ENCODE measurements at regions not wholly inside any gene's neighbourhood (a gene's known extent, or its start where the extent isn't known, plus 50 kb on each side); places are given as distances from the start of the nearest gene placed in this dataset.

DNA sequence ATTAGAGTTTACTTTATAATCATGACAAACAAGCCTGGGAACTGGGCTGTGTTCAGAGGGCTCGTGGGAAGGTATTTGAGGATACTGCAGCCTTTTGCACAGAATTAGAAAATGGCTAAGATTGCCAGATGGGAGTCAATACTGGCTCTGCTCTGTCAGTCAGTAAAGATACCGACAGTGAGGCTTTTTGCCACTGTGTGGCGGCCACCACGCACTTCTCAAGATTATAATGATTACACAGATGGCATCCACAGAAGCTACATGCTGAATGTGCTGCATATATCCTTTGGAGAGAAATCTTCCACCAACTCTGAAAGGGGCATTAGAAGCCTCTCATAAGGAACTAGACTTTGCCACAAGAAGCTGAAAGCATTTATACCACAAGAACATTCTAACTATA lies 213.4 kb upstream of the PTBP2 start:
- H3K9me3 ChIP-seq (ENCODE audit: low read depth, low read length) = no peaks in the 10 kb centered on the region
- H3K27ac ChIP-seq = no peak overlapping the region
- no peak for TF ChIP-seq EZH2 (IDR thresholded peaks at IDR 0.05)
- no peak for TF ChIP-seq POLR2AphosphoS5 (IDR thresholded peaks at IDR 0.05; ENCODE audit: borderline replicate concordance, low read depth, low read length)
- TF ChIP-seq FOXP2 (optimal IDR thresholded peaks at IDR 0.05; ENCODE audit: control extremely low read depth, extremely low read length, insufficient read depth) = no peak
- no peak overlapping the region for H3K9ac ChIP-seq (ENCODE audit: insufficient read length)
- no peak for DNase-seq (ENCODE audit: low read depth, low spot score)
- no peak overlapping the region for H3K4me3 ChIP-seq
- H3K36me3 ChIP-seq (ENCODE audit: insufficient read depth, low read length) = no peaks in the 10 kb centered on the region

DNA sequence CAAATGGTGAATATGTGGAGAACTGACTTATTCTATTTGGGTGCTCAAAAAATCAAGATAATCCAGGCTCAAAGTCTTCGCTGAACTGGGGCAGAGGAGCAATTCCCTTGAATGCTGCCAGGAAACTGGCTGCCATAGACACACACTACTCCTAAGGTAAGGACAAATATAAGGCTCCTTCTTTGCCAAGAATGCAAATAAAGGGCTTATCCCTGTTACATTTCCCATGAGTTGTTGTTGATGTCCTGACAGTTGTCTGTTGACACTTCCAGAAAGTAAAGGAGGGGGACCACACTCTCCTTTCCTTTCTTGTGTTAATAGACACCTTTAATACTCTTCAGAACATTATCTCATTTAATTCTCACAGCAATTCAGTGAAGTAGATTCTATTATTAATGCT lies 212.2 kb upstream of the PTBP2 start:
- no peak overlapping the region for H3K4me3 ChIP-seq
- H3K9ac ChIP-seq (ENCODE audit: insufficient read length) = no peak overlapping the region
- H3K27ac ChIP-seq = no peak overlapping the region
- DNase-seq (ENCODE audit: low read depth, low spot score) = no peak
- no peaks in the 10 kb centered on the region for H3K36me3 ChIP-seq (ENCODE audit: insufficient read depth, low read length)
- H3K9me3 ChIP-seq (ENCODE audit: low read depth, low read length) = no peaks in the 10 kb centered on the region
- TF ChIP-seq FOXP2 (optimal IDR thresholded peaks at IDR 0.05; ENCODE audit: control extremely low read depth, extremely low read length, insufficient read depth) (no peak), POLR2AphosphoS5 (IDR thresholded peaks at IDR 0.05; ENCODE audit: borderline replicate concordance, low read depth, low read length) (no peak), EZH2 (IDR thresholded peaks at IDR 0.05) (no peak)

DNA sequence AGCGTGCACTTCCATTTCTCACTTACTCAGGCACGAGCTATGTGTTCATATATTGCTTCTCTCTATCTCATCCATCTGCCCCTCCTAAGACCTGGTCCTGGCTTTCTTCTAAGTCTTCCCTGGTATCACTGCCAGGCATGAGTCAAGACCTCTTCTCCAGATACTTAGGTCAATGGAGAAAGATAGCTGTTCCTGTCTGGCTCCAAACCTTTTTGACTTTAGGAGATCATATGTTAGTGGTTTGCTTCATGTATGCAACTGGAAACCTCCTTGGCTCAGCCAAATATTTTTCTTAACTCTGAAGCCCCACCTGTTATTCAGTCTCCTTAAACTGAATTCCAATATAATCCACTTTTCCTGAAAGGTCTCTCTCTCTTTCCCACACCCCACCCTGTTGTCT lies 211.6 kb upstream of the PTBP2 start:
- Histone ChIP-seq H3K9ac (ENCODE audit: insufficient read length) (no peak overlapping the region), H3K9me3 (ENCODE audit: low read depth, low read length) (no peaks in the 10 kb centered on the region), H3K4me3 (no peak overlapping the region), H3K36me3 (ENCODE audit: insufficient read depth, low read length) (no peaks in the 10 kb centered on the region), H3K27ac (no peak overlapping the region)
- DNase-seq (ENCODE audit: low read depth, low spot score) = no peak
- no peak for TF ChIP-seq EZH2 (IDR thresholded peaks at IDR 0.05)
- TF ChIP-seq POLR2AphosphoS5 (IDR thresholded peaks at IDR 0.05; ENCODE audit: borderline replicate concordance, low read depth, low read length) = no peak
- TF ChIP-seq FOXP2 (optimal IDR thresholded peaks at IDR 0.05; ENCODE audit: control extremely low read depth, extremely low read length, insufficient read depth) = no peak

DNA sequence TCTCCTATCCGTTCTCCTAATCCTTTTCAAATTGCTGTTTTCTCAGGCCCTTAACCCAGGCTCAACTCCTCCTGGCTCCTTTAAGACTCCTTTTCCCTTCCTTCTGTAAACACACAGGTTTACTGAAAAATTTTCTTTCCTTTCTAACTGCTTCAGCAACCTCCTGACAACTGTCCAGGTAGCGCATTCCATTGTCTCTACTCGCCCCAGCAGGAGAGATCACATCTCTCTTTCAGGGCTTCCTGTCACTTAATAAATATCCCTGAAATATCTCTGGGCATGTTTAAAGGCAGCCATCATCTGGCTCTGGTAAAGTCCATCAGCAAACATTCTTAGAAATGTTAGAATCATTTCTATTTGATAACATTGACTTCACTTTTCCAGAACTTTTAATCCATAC lies 211.2 kb upstream of the PTBP2 start:
- no peak for DNase-seq (ENCODE audit: low read depth, low spot score)
- Histone ChIP-seq H3K9me3 (ENCODE audit: low read depth, low read length) (no peaks in the 10 kb centered on the region), H3K9ac (ENCODE audit: insufficient read length) (no peak overlapping the region), H3K27ac (no peak overlapping the region), H3K36me3 (ENCODE audit: insufficient read depth, low read length) (no peaks in the 10 kb centered on the region), H3K4me3 (no peak overlapping the region)
- no peak for TF ChIP-seq EZH2 (IDR thresholded peaks at IDR 0.05)
- TF ChIP-seq POLR2AphosphoS5 (IDR thresholded peaks at IDR 0.05; ENCODE audit: borderline replicate concordance, low read depth, low read length) = no peak
- TF ChIP-seq FOXP2 (optimal IDR thresholded peaks at IDR 0.05; ENCODE audit: control extremely low read depth, extremely low read length, insufficient read depth) = no peak

DNA sequence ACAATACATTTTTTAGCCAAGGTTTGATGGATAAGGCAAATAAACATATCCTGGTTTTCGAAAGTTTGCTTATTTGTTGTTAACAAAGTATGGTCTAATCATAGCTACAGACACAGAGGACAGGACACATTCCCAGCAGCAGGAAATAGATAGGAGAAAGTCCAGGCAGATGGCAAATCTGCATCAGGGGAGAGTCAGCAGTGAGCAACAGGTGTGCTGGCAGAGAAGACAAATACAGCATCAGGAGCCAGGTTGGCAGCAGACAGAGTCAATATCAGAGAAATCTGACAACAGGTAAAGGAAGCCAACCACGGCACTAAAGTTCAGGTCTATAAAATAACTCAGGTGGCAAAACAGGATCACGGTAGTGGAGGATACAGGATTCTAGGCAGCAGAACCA lies 210.7 kb upstream of the PTBP2 start:
- H3K9ac ChIP-seq (ENCODE audit: insufficient read length) = no peak overlapping the region
- H3K27ac ChIP-seq = no peak overlapping the region
- no peak for DNase-seq (ENCODE audit: low read depth, low spot score)
- no peak overlapping the region for H3K4me3 ChIP-seq
- no peaks in the 10 kb centered on the region for H3K36me3 ChIP-seq (ENCODE audit: insufficient read depth, low read length)
- TF ChIP-seq EZH2 (IDR thresholded peaks at IDR 0.05) (no peak), POLR2AphosphoS5 (IDR thresholded peaks at IDR 0.05; ENCODE audit: borderline replicate concordance, low read depth, low read length) (no peak)
- no peaks in the 10 kb centered on the region for H3K9me3 ChIP-seq (ENCODE audit: low read depth, low read length)

DNA sequence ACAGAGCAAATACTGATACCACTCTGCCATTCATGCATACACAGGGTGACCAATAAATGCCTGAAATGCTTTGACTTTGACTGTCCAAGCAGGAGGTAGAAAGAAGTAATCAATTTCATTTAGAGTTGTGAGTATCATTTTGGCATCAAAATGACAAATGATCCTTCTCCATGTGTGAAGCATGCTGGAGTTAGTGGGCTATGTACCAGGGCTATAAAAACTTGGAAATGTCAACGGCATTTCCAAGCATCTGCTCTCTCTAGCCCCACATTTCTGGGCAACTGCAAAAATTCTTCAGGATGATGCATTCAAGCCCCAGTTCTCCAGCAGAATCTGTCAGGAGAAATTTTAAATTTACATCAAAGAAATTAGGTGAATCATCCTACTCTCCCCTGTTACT lies 208.4 kb upstream of the PTBP2 start:
- no peak overlapping the region for H3K27ac ChIP-seq
- H3K4me3 ChIP-seq = no peak overlapping the region
- TF ChIP-seq FOXP2 (optimal IDR thresholded peaks at IDR 0.05; ENCODE audit: control extremely low read depth, extremely low read length, insufficient read depth) (no peak), EZH2 (IDR thresholded peaks at IDR 0.05) (no peak), POLR2AphosphoS5 (IDR thresholded peaks at IDR 0.05; ENCODE audit: borderline replicate concordance, low read depth, low read length) (no peak)

DNA sequence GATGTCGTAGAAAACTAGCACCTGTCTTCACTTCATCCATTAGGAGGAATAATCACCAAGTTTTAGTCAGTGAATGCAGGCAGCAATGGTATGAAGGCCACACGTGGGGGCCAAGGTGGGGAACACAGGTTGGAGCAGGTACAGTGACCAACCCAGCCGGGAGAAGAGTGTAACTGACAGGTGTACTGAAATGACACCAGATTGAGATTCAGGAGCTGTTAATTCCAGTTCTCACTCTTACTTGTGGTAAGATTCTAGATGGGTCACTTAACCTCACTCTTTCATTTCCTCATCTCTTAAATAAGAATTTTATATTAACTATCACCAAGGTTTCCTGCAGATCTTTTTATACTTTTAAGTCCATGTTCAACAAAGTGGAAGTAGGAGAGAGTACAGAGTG lies 206.2 kb upstream of the PTBP2 start:
- H3K4me3 ChIP-seq = no peak overlapping the region
- H3K9me3 ChIP-seq (ENCODE audit: low read depth, low read length) = no peaks in the 10 kb centered on the region
- no peak overlapping the region for H3K9ac ChIP-seq (ENCODE audit: insufficient read length)
- TF ChIP-seq FOXP2 (optimal IDR thresholded peaks at IDR 0.05; ENCODE audit: control extremely low read depth, extremely low read length, insufficient read depth) = no peak
- no peak overlapping the region for H3K27ac ChIP-seq
- no peaks in the 10 kb centered on the region for H3K36me3 ChIP-seq (ENCODE audit: insufficient read depth, low read length)
- DNase-seq (ENCODE audit: low read depth, low spot score) = no peak

More for the DNA sequence above, 208.4 kb upstream of the PTBP2 start:
- Histone ChIP-seq H3K36me3 (ENCODE audit: insufficient read depth, low read length) (no peaks in the 10 kb centered on the region), H3K9me3 (ENCODE audit: low read depth, low read length) (no peaks in the 10 kb centered on the region), H3K9ac (ENCODE audit: insufficient read length) (no peak overlapping the region)
- DNase-seq (ENCODE audit: low read depth, low spot score) = no peak

DNA sequence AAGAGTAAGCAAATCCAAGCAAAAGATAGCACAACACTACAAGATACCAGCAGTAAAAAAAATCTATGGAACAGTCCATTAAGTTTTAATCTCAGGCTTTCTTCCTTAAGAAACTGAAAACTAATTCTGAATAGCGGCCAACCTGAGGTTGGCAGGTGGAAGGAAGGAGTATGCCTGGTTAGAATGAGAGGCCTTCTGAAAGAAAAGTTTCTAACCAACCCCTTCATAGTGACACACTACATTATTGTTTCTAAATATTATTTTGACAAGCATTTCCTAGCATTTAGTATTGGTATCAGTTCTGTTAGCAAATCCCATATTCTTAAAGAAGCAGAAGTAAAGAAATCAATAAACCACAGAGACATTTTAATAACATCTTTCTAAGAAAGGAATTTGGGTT lies 205.7 kb upstream of the PTBP2 start:
- DNase-seq (ENCODE audit: low read depth, low spot score) = no peak
- H3K27ac ChIP-seq = no peak overlapping the region

DNA sequence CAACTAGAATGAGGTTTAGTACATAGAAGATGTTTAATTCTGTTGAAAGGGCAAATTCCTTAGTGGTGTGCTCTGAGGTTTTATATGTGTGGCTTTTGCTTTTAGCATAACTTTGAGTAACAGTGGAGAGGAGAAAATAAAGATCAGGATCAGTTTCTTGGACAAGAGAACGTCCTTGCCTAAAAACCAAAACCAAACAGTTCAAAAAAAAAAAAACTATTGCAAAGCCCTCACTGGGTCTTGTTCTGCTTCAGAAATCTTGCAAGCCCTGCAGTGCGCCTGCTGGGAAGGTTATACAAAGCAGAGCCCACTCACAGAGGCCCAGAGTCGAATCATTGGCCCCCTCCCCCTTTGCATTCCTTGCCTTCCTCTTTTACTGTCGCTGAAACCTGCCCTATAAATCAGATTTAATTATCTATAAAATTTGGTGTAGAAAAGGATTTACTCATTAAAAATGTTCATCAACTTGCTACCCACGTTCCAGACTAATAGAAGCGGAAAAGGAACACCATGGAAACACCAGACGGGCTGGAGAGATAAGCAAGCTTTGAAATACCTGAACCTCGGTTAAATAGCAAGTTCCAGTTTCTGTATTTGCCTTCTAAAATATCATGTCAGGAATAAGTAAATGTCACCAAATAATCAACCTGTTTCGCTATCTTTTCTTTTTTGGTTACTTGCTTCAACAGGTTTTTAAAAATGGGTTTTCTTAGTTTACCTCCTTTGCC lies 201.6 kb upstream of the PTBP2 start:
- H3K27ac ChIP-seq = peak overlapping the region; percentile 6
- TF ChIP-seq POLR2AphosphoS5 (IDR thresholded peaks at IDR 0.05; ENCODE audit: borderline replicate concordance, low read depth, low read length) = no peak
- TF ChIP-seq EZH2 (IDR thresholded peaks at IDR 0.05) = no peak
- TF ChIP-seq FOXP2 (optimal IDR thresholded peaks at IDR 0.05; ENCODE audit: control extremely low read depth, extremely low read length, insufficient read depth) = no peak
- H3K9me3 ChIP-seq (ENCODE audit: low read depth, low read length) = no peaks in the 10 kb centered on the region
- no peak overlapping the region for H3K9ac ChIP-seq (ENCODE audit: insufficient read length)
- H3K4me3 ChIP-seq = peak overlapping the region; percentile 28
- H3K36me3 ChIP-seq (ENCODE audit: insufficient read depth, low read length) = no peaks in the 10 kb centered on the region
- no peak for DNase-seq (ENCODE audit: low read depth, low spot score)

More for the DNA sequence above, 205.7 kb upstream of the PTBP2 start:
- no peaks in the 10 kb centered on the region for H3K9me3 ChIP-seq (ENCODE audit: low read depth, low read length)
- H3K36me3 ChIP-seq (ENCODE audit: insufficient read depth, low read length) = no peaks in the 10 kb centered on the region
- no peak overlapping the region for H3K4me3 ChIP-seq
- H3K9ac ChIP-seq (ENCODE audit: insufficient read length) = no peak overlapping the region
- TF ChIP-seq POLR2AphosphoS5 (IDR thresholded peaks at IDR 0.05; ENCODE audit: borderline replicate concordance, low read depth, low read length) (no peak), EZH2 (IDR thresholded peaks at IDR 0.05) (no peak), FOXP2 (optimal IDR thresholded peaks at IDR 0.05; ENCODE audit: control extremely low read depth, extremely low read length, insufficient read depth) (no peak)

Measured in SK-N-MC (cell line).